ENCODE measurements at regions not wholly inside any gene's neighbourhood (a gene's known extent, or its start where the extent isn't known, plus 50 kb on each side); places are given as distances from the start of the nearest gene placed in this dataset.
"Not testable (repeated sequence)": the region's sequence is repeated elsewhere in the genome, so short reads cannot be mapped to it uniquely, and the experiment has no call there.

DNA sequence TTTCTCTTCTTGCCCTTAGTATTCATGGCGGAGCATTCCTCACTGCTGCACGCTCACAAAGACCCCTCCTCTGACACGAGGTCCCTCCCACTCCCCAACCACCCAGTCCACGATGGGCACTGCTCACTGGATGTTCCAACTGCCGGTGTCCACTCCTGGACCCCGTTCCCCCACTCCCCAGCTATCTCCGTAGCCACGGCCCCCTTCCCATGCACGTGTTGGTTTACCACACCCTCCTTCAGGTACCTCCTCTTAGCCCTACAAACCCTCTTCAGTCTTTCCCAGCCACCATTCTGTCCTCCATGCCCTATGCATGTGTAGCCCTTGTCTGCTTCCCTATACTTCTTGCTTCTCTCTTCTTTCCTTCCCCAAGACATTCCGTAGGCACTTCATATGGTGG, 469.6 kb upstream of the ZNG1F start:
- TF ChIP-seq, protein P1, sequence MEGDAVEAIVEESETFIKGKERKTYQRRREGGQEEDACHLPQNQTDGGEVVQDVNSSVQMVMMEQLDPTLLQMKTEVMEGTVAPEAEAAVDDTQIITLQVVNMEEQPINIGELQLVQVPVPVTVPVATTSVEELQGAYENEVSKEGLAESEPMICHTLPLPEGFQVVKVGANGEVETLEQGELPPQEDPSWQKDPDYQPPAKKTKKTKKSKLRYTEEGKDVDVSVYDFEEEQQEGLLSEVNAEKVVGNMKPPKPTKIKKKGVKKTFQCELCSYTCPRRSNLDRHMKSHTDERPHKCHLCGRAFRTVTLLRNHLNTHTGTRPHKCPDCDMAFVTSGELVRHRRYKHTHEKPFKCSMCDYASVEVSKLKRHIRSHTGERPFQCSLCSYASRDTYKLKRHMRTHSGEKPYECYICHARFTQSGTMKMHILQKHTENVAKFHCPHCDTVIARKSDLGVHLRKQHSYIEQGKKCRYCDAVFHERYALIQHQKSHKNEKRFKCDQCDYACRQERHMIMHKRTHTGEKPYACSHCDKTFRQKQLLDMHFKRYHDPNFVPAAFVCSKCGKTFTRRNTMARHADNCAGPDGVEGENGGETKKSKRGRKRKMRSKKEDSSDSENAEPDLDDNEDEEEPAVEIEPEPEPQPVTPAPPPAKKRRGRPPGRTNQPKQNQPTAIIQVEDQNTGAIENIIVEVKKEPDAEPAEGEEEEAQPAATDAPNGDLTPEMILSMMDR (conservative IDR thresholded peaks at IDR 0.05; ENCODE audit: low read length): not testable (repeated sequence)
- not testable (repeated sequence) for TF ChIP-seq EZH2phosphoT487 (IDR thresholded peaks at IDR 0.05; ENCODE audit: borderline replicate concordance, low read depth, low read length)

All from OCI-LY7 (cell line).